CD4-positive, alpha-beta memory T cell (primary cell): ENCODE measurements at regions not wholly inside any gene's neighbourhood (a gene's known extent, or its start where the extent isn't known, plus 50 kb on each side); places are given as distances from the start of the nearest gene placed in this dataset.

ENCODE experiments used
- CTCF ChIA-PET: fragments of 350-600 bp; sonication (Branson Sonifier 250); formaldehyde crosslinking; loops from one replicate; lab custom pipeline; 2021; ENCODE audit warnings: inconsistent platforms; ENCODE audit not compliant: partially characterized antibody; lab: Charles Lee
- POLR2A ChIA-PET: fragments of 350-600 bp; sonication (Branson Sonifier 250); formaldehyde crosslinking; loops from one replicate; lab custom pipeline; 2021; ENCODE audit not compliant: partially characterized antibody; lab: Charles Lee
- DNase-seq, 5 donors: peaks; one replicate each; pipeline versions ENCODE4 v3.0.0 to v3.0.0-alpha.2; 2020 to 2022; ENCODE audit warnings: mixed read lengths in 1 of 5
- H3K27ac ChIP-seq: one replicate; pipeline ENCODE4 v1.7.0; 2013; ENCODE audit warnings: low read depth, low read length
- H3K27me3 ChIP-seq: 2 replicates; pipeline ENCODE4 v1.7.0; 2013; ENCODE audit warnings: mild to moderate bottlenecking, low read length, moderate library complexity; ENCODE audit not compliant: insufficient read depth
- H3K36me3 ChIP-seq: 2 replicates; pipeline ENCODE4 v1.7.0; 2013; ENCODE audit warnings: mild to moderate bottlenecking, low read length, moderate library complexity; ENCODE audit not compliant: insufficient read depth
- H3K4me1 ChIP-seq: 2 replicates; pipeline ENCODE4 v1.7.0; 2013; ENCODE audit warnings: mild to moderate bottlenecking, low read length, moderate library complexity; ENCODE audit not compliant: insufficient read depth
- H3K4me3 ChIP-seq, 2 donors: one replicate each; pipeline ENCODE4 v1.7.0; 2013; ENCODE audit warnings: low read length in 2 of 2, mild to moderate bottlenecking in 1 of 2
- H3K9me3 ChIP-seq, 2 donors: one replicate each; pipeline ENCODE4 v1.7.0; 2013; ENCODE audit warnings: low read length in 2 of 2, control low read depth in 1 of 2; ENCODE audit not compliant: control insufficient read depth in 1 of 2
- H3K27ac Mint-ChIP-seq, 7 donors: one replicate each; pipeline ENCODE4 v1.8.0; 2020 to 2021; ENCODE audit warnings: mixed read lengths in 7 of 7, mild to moderate bottlenecking in 6 of 7, inconsistent platforms in 3 of 7, moderate library complexity in 3 of 7
- H3K27me3 Mint-ChIP-seq, 2 donors: one replicate each; pipeline ENCODE4 v1.8.0; 2020 to 2021; ENCODE audit warnings: mixed read lengths in 2 of 2
- H3K36me3 Mint-ChIP-seq, 2 donors: one replicate each; pipeline ENCODE4 v1.8.0; 2020 to 2021; ENCODE audit warnings: mixed read lengths in 2 of 2, inconsistent platforms in 1 of 2, mild to moderate bottlenecking in 1 of 2
- H3K4me1 Mint-ChIP-seq, 4 donors: one replicate each; pipeline ENCODE4 v1.8.0; 2020 to 2021; ENCODE audit warnings: mixed read lengths in 4 of 4, mild to moderate bottlenecking in 1 of 4
- H3K4me3 Mint-ChIP-seq, 8 donors: one replicate each; pipeline ENCODE4 v1.8.0; 2020 to 2021; ENCODE audit warnings: mixed read lengths in 8 of 8, mild to moderate bottlenecking in 7 of 8, moderate library complexity in 6 of 8, inconsistent platforms in 3 of 8
- H3K9me3 Mint-ChIP-seq, 8 donors: one replicate each; pipeline ENCODE4 v1.8.0; 2020 to 2021; ENCODE audit warnings: mixed read lengths in 8 of 8, mild to moderate bottlenecking in 5 of 8, inconsistent platforms in 3 of 8, moderate library complexity in 1 of 8
- intact Hi-C: fragments of 100-400 bp; cut with micrococcal nuclease; formaldehyde crosslinking; loops from one replicate; pipeline ENCODE4 v1.15.1; 2023

DNA sequence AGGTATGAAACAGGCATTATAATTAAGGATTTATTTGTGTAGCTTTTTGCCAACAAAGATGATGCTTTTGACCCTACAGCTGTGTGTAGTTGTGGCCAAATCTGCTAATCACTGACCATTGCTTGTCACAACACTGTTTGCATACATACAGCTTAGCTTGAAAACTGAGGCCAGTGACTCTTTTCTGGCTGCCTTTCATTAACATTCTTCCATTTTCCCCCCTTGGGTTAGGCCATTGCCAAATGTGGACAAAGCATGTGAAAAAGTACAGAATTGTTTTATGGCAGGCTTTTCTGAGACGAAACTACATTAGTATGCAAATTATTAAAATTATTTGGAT lies 263.3 kb downstream of the SLC16A7 start:
- Mint-ChIP-seq H3K27me3 (peaks cover 4 to 6% of the 10 kb centered on the region in 2 donors), H3K27ac (no peak overlapping the region), H3K9me3 (peaks cover 0 to 16% (median 5%) of the 10 kb centered on the region in 8 donors), H3K4me3 (no peak overlapping the region), H3K4me1 (no peaks in the 10 kb centered on the region), H3K36me3 (no peaks in the 10 kb centered on the region)
- Histone ChIP-seq H3K27me3 (no peaks in the 10 kb centered on the region), H3K27ac (no peak overlapping the region), H3K4me3 (no peak overlapping the region), H3K9me3 (no peaks in the 10 kb centered on the region), H3K4me1 (no peaks in the 10 kb centered on the region), H3K36me3 (no peaks in the 10 kb centered on the region)
- DNase-seq = no peak
- ChIA-PET POLR2A (no interaction called here), CTCF (no interaction called here)
- intact Hi-C loops = no loop called here

GRCh38 chr12:59861635-59862034 lies 265.8 kb downstream of the SLC16A7 start:
- POLR2A ChIA-PET = no interaction called here
- CTCF ChIA-PET = no interaction called here
- no peak for DNase-seq
- intact Hi-C loops = no loop called here
- Mint-ChIP-seq H3K27ac (no peak overlapping the region), H3K9me3 (peaks cover 0 to 10% (median 3%) of the 10 kb centered on the region in 8 donors), H3K36me3 (no peaks in the 10 kb centered on the region), H3K27me3 (peaks cover 4 to 6% of the 10 kb centered on the region in 2 donors), H3K4me1 (no peaks in the 10 kb centered on the region), H3K4me3 (no peak overlapping the region)
- H3K27ac ChIP-seq = no peak overlapping the region
- H3K4me3 ChIP-seq = no peak overlapping the region
- H3K4me1 ChIP-seq = no peaks in the 10 kb centered on the region
- H3K27me3 ChIP-seq = no peaks in the 10 kb centered on the region
- H3K36me3 ChIP-seq = no peaks in the 10 kb centered on the region
- H3K9me3 ChIP-seq = no peaks in the 10 kb centered on the region

DNA sequence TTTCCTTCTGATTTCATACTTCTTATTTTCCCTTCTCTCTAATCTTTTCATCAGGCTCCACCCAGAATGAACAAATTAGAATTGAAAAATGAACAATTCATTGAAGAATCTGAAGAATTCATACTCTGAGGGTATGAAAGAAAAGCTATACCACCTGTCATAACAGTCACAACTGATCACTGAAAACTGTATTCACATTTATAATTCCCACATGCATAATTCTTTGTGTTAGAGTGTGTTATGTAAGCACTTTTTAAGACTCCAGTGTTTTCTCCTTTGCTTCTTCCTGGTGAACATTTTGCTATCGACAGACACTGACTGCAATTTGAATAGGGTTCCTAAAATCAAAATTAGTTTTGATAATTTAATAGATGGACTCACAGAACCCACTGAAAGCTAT lies 271.2 kb downstream of the SLC16A7 start:
- H3K9me3 ChIP-seq = no peaks in the 10 kb centered on the region
- Mint-ChIP-seq H3K4me1 (no peaks in the 10 kb centered on the region), H3K9me3 (peaks cover 0 to 3% (median 0%) of the 10 kb centered on the region in 8 donors), H3K27me3 (peaks cover 1 to 2% of the 10 kb centered on the region in 2 donors), H3K36me3 (no peaks in the 10 kb centered on the region), H3K4me3 (no peak overlapping the region), H3K27ac (no peak overlapping the region)
- ChIA-PET CTCF (no interaction called here), POLR2A (no interaction called here)
- DNase-seq = no peak
- no peaks in the 10 kb centered on the region for H3K27me3 ChIP-seq
- H3K4me1 ChIP-seq = no peaks in the 10 kb centered on the region
- H3K36me3 ChIP-seq = no peaks in the 10 kb centered on the region
- no peak overlapping the region for H3K27ac ChIP-seq
- intact Hi-C loops = no loop called here
- H3K4me3 ChIP-seq = no peak overlapping the region

DNA sequence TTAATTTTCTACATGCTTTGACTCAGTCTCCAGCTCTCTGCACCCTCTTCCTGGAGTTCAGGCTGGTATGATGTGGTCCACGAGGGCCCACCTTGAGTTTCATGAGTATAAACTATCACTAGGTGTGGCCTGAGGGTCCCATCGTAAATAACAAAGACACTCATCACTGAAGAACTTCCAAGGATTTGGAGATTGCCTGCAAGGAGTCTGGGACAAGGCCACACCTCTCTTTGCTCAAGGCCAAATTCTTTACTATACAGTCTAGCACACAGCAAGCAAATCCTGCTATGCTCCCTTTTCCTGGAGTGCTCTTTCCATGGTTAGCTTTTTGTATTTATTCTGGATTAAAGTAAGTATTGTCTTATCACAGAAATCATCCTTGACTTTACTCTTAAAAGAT lies 271.9 kb downstream of the SLC16A7 start:
- ChIA-PET POLR2A (no interaction called here), CTCF (no interaction called here)
- no peak overlapping the region for H3K4me3 Mint-ChIP-seq
- Histone ChIP-seq H3K4me3 (no peak overlapping the region), H3K27ac (no peak overlapping the region), H3K27me3 (no peaks in the 10 kb centered on the region), H3K9me3 (no peaks in the 10 kb centered on the region), H3K36me3 (no peaks in the 10 kb centered on the region), H3K4me1 (no peaks in the 10 kb centered on the region)
- no peak overlapping the region for H3K27ac Mint-ChIP-seq
- intact Hi-C loops = no loop called here
- H3K36me3 Mint-ChIP-seq = no peaks in the 10 kb centered on the region
- no peak for DNase-seq
- H3K27me3 Mint-ChIP-seq = peaks cover 0 to 1% of the 10 kb centered on the region in 2 donors
- no peaks in the 10 kb centered on the region for H3K4me1 Mint-ChIP-seq
- H3K9me3 Mint-ChIP-seq = peaks cover 0 to 3% (median 0%) of the 10 kb centered on the region in 8 donors

GRCh38 chr12:59871779-59872178 lies 275.9 kb downstream of the SLC16A7 start:
- Histone ChIP-seq H3K36me3 (no peaks in the 10 kb centered on the region), H3K27me3 (no peaks in the 10 kb centered on the region), H3K27ac (no peak overlapping the region), H3K9me3 (no peaks in the 10 kb centered on the region), H3K4me3 (no peak overlapping the region), H3K4me1 (no peaks in the 10 kb centered on the region)
- Mint-ChIP-seq H3K4me1 (no peaks in the 10 kb centered on the region), H3K27ac (no peak overlapping the region), H3K9me3 (peaks cover 0 to 2% (median 0%) of the 10 kb centered on the region in 8 donors), H3K27me3 (no peaks in the 10 kb centered on the region), H3K36me3 (no peaks in the 10 kb centered on the region), H3K4me3 (no peak overlapping the region)
- intact Hi-C loops = no loop called here
- ChIA-PET CTCF (no interaction called here), POLR2A (no interaction called here)
- no peak for DNase-seq

GRCh38 chr12:59873136-59873535 lies 277.3 kb downstream of the SLC16A7 start:
- H3K4me3 ChIP-seq = no peak overlapping the region
- DNase-seq = no peak
- CTCF ChIA-PET = no interaction called here
- Mint-ChIP-seq H3K4me3 (no peak overlapping the region), H3K36me3 (no peaks in the 10 kb centered on the region), H3K27ac (no peak overlapping the region), H3K9me3 (peaks cover 0 to 2% (median 0%) of the 10 kb centered on the region in 8 donors), H3K4me1 (no peaks in the 10 kb centered on the region), H3K27me3 (no peaks in the 10 kb centered on the region)
- no peaks in the 10 kb centered on the region for H3K9me3 ChIP-seq
- POLR2A ChIA-PET = no interaction called here
- intact Hi-C loops = no loop called here
- H3K4me1 ChIP-seq = no peaks in the 10 kb centered on the region
- H3K36me3 ChIP-seq = no peaks in the 10 kb centered on the region
- no peak overlapping the region for H3K27ac ChIP-seq
- H3K27me3 ChIP-seq = no peaks in the 10 kb centered on the region

GRCh38 chr12:59874781-59875180 lies 279.0 kb downstream of the SLC16A7 start:
- CTCF ChIA-PET = no interaction called here
- Mint-ChIP-seq H3K4me3 (no peak overlapping the region), H3K27me3 (no peaks in the 10 kb centered on the region), H3K4me1 (no peaks in the 10 kb centered on the region), H3K36me3 (no peaks in the 10 kb centered on the region), H3K27ac (no peak overlapping the region), H3K9me3 (peaks cover 0 to 2% (median 0%) of the 10 kb centered on the region in 8 donors)
- no peak overlapping the region for H3K27ac ChIP-seq
- no peaks in the 10 kb centered on the region for H3K4me1 ChIP-seq
- DNase-seq = no peak
- H3K9me3 ChIP-seq = no peaks in the 10 kb centered on the region
- H3K27me3 ChIP-seq = no peaks in the 10 kb centered on the region
- intact Hi-C loops = no loop called here
- H3K36me3 ChIP-seq = no peaks in the 10 kb centered on the region
- H3K4me3 ChIP-seq = no peak overlapping the region
- POLR2A ChIA-PET = no interaction called here

GRCh38 chr12:59886131-59886733 lies 290.4 kb downstream of the SLC16A7 start:
- Histone ChIP-seq H3K27ac (no peak overlapping the region), H3K9me3 (no peaks in the 10 kb centered on the region), H3K4me1 (no peaks in the 10 kb centered on the region), H3K27me3 (no peaks in the 10 kb centered on the region), H3K4me3 (no peak overlapping the region), H3K36me3 (no peaks in the 10 kb centered on the region)
- CTCF ChIA-PET = no interaction called here
- no peak for DNase-seq
- Mint-ChIP-seq H3K27ac (no peak overlapping the region), H3K27me3 (no peaks in the 10 kb centered on the region), H3K36me3 (no peaks in the 10 kb centered on the region), H3K4me1 (no peaks in the 10 kb centered on the region), H3K4me3 (no peak overlapping the region), H3K9me3 (peaks cover 0 to 6% (median 0%) of the 10 kb centered on the region in 8 donors)
- intact Hi-C loops = no loop called here
- POLR2A ChIA-PET = no interaction called here
